Prostate gland (tissue), 2 donors: ENCODE measurements at regions not wholly inside any gene's neighbourhood (a gene's known extent, or its start where the extent isn't known, plus 50 kb on each side); places are given as distances from the start of the nearest gene placed in this dataset.

Source experiments
- POLR2A ChIP-seq: fragments of 450-650 bp; IDR thresholded peaks from one replicate; pipeline ENCODE4 v1.6.1; 2016; ENCODE audit warnings: antibody characterized with exemption, mild to moderate bottlenecking
- POLR2AphosphoS5 ChIP-seq: sonication (generic); formaldehyde crosslinking; IDR thresholded peaks from one replicate; pipeline ENCODE4 v1.6.1; 2017; ENCODE audit warnings: antibody characterized with exemption
- TF ChIP-seq, protein P1 (sequence below), 4 experiments: fragments of 200-600 bp in 2 of 4; fragments of 450-650 bp in 2 of 4; sonication (generic) in 2 of 4; IDR thresholded peaks; 1 replicate in 3 of 4; 2 replicates in 1 of 4; pipeline ENCODE4 v1.5.1; 2016 to 2019; ENCODE audit warnings: antibody characterized with exemption in 4 of 4, mild to moderate bottlenecking in 2 of 4, moderate library complexity in 2 of 4

DNA sequence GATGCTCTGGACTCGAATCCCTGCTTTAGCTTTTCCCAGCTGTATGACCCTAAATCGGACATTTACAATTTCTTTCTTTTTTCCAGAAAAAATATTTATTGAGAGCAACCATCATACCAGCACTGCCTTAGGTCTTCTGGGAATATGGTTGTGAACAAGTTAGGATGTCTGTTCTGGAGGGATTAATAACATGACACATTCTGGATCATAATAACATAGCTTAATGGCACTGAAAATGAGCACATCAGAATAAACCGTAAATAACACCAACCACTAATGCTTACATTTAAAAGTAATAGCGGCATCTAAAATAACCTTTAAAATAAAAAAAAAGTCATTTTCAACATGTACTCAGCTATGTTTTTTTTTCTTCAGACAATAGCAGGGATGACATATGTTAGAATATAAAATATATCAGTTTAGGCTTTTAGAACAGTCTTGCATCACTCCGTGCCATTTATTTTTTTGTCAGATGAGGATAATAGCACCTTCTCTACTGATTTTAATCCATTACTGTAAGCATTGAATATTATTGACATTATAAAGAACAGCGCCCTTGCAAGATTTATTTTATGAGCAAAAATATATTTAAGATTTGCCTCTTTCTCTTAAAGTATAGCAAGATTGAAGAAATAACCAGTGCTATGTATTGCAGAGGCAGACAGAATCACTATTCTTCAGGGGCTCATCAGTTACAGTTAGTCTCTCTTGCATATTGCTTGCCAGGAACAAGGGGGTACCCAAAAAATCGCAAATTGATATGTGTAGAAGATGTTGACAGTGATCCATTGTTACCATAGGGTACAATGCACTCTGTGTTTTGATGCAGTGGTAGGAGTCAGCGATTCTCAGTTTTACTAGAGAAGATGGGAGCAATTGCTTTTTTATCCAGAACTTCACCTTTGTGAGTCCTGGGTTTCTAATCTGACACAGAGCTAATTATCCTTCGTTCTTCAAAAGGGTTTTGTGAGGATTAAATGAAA is 168.4 kb upstream of the NR3C1 start:
- no peak for TF ChIP-seq POLR2AphosphoS5
- TF ChIP-seq, protein P1, sequence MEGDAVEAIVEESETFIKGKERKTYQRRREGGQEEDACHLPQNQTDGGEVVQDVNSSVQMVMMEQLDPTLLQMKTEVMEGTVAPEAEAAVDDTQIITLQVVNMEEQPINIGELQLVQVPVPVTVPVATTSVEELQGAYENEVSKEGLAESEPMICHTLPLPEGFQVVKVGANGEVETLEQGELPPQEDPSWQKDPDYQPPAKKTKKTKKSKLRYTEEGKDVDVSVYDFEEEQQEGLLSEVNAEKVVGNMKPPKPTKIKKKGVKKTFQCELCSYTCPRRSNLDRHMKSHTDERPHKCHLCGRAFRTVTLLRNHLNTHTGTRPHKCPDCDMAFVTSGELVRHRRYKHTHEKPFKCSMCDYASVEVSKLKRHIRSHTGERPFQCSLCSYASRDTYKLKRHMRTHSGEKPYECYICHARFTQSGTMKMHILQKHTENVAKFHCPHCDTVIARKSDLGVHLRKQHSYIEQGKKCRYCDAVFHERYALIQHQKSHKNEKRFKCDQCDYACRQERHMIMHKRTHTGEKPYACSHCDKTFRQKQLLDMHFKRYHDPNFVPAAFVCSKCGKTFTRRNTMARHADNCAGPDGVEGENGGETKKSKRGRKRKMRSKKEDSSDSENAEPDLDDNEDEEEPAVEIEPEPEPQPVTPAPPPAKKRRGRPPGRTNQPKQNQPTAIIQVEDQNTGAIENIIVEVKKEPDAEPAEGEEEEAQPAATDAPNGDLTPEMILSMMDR (IDR thresholded peaks at IDR 0.05): no peak
- TF ChIP-seq POLR2A: no peak
